BLaER1 (cell line): ENCODE measurements at regions not wholly inside any gene's neighbourhood (a gene's known extent, or its start where the extent isn't known, plus 50 kb on each side); places are given as distances from the start of the nearest gene placed in this dataset.

Experiments used
- H3K27ac ChIP-seq: shearing (Covaris generic); formaldehyde crosslinking; 2 replicates; pipeline ENCODE4 v1.8.1; 2022
- H3K27me3 ChIP-seq: shearing (Covaris generic); formaldehyde crosslinking; 2 replicates; pipeline ENCODE4 v1.8.1; 2022
- H3K36me3 ChIP-seq: shearing (Covaris generic); formaldehyde crosslinking; 2 replicates; pipeline ENCODE4 v1.8.1; 2022
- H3K4me1 ChIP-seq: shearing (Covaris generic); formaldehyde crosslinking; 2 replicates; pipeline ENCODE4 v1.8.1; 2022
- H3K4me2 ChIP-seq: shearing (Covaris generic); formaldehyde crosslinking; 2 replicates; pipeline ENCODE4 v1.8.1; 2022
- H3K4me3 ChIP-seq: shearing (Covaris generic); formaldehyde crosslinking; 2 replicates; pipeline ENCODE4 v1.8.1; 2022
- H3K9ac ChIP-seq: shearing (Covaris generic); formaldehyde crosslinking; 2 replicates; pipeline ENCODE4 v1.8.1; 2022
- H3K9me3 ChIP-seq: shearing (Covaris generic); formaldehyde crosslinking; 2 replicates; pipeline ENCODE4 v1.8.1; 2022
- H4K20me1 ChIP-seq: shearing (Covaris generic); formaldehyde crosslinking; 2 replicates; pipeline ENCODE4 v1.8.1; 2022
- Cebpa-rat ChIP-seq: shearing (Covaris generic); IDR thresholded peaks from 2 replicates; pipeline ENCODE4 v1.8.1; 2022

- no peak overlapping the region for H3K9ac ChIP-seq
- no peak overlapping the region for H3K4me3 ChIP-seq
- peak overlapping the region; percentile 52 for H3K4me2 ChIP-seq
- H4K20me1 ChIP-seq = no peaks in the 10 kb centered on the region
- peaks cover 16% of the 10 kb centered on the region for H3K9me3 ChIP-seq
- no peaks in the 10 kb centered on the region for H3K27me3 ChIP-seq
- peaks cover 64% of the 10 kb centered on the region for H3K4me1 ChIP-seq
- no peak for TF ChIP-seq Cebpa-rat
- H3K27ac ChIP-seq = no peak overlapping the region
- no peaks in the 10 kb centered on the region for H3K36me3 ChIP-seq
Measured at GRCh38 chr1:57982852-57983251, 559.0 kb upstream of the DAB1 start.

DNA sequence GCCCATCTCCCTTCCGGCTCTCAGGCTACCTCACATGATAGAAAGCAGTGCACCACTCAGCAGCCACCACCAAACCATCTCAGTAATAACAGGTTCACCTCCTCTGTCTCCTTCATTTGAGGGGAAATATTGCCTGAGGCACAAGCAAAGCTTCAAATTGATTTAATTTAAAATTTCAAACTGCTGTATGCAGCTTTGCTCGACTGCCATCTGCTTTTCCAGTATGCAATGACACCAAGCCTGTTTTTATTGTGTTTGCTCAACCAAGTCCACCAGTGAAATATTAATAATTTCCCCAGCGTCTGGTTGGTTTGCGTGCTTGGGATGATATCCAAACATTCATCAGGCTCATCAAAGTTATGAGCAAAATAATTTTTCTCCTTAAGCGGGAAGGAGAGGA lies 552.4 kb upstream of the DAB1 start:
- no peaks in the 10 kb centered on the region for H3K4me1 ChIP-seq
- H3K27me3 ChIP-seq = no peaks in the 10 kb centered on the region
- no peak overlapping the region for H3K9ac ChIP-seq
- H3K27ac ChIP-seq = no peak overlapping the region
- H3K9me3 ChIP-seq = peaks cover 29% of the 10 kb centered on the region
- H3K4me2 ChIP-seq = no peak overlapping the region
- no peak overlapping the region for H3K4me3 ChIP-seq
- H4K20me1 ChIP-seq = no peaks in the 10 kb centered on the region
- no peaks in the 10 kb centered on the region for H3K36me3 ChIP-seq
- no peak for TF ChIP-seq Cebpa-rat

DNA sequence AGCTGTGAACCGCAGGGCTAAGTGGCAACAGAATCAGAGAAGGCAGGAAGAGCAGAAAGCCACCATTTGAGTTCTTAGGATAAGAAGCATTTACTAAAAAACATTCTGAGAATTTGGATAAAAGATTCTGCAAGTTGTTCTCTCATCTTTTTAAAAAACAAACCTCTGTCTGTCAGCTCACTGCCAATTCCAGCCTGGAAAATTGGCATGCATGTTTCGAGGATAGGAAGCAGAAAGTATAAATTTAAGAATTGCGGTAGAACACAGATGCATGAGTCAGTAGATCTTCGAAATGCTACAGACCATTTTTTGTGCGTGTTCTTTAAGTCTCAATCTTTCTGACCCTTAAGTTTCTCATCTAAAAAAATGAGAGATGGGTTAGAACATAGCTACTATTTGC lies 544.5 kb upstream of the DAB1 start:
- H3K4me2 ChIP-seq = no peak overlapping the region
- H3K9ac ChIP-seq = no peak overlapping the region
- peaks cover 9% of the 10 kb centered on the region for H3K4me1 ChIP-seq
- H3K27me3 ChIP-seq = no peaks in the 10 kb centered on the region
- no peak for TF ChIP-seq Cebpa-rat
- H3K36me3 ChIP-seq = no peaks in the 10 kb centered on the region
- H3K4me3 ChIP-seq = no peak overlapping the region
- no peak overlapping the region for H3K27ac ChIP-seq
- peaks cover 3% of the 10 kb centered on the region; the same call in 1 of the 2 replicates for H3K9me3 ChIP-seq
- no peaks in the 10 kb centered on the region for H4K20me1 ChIP-seq

GRCh38 chr1:57966751-57967406 lies 543.0 kb upstream of the DAB1 start:
- Histone ChIP-seq H4K20me1 (no peaks in the 10 kb centered on the region), H3K27ac (no peak overlapping the region), H3K9me3 (no peaks in the 10 kb centered on the region), H3K36me3 (no peaks in the 10 kb centered on the region), H3K4me2 (no peak overlapping the region), H3K4me3 (no peak overlapping the region), H3K4me1 (peaks cover 11% of the 10 kb centered on the region), H3K9ac (no peak overlapping the region), H3K27me3 (no peaks in the 10 kb centered on the region)
- no peak for TF ChIP-seq Cebpa-rat

DNA sequence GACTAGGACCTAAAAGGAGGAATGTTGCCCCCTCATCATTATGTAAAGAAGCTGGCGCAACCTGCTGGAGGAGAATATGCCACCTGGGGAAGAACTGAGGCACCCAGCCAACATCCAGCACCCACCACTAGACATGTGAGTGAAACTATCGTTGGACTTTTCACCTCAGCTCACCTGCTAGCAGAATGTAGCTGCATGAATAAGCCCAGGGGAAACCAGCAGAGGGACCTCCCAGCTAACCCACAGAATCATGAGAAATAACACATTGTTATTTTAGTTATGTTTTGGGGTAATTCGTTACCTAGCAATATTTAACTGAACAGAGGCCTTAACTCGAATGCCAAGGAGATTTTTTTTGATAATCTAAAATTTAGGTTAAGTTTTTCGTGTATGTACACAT lies 542.5 kb upstream of the DAB1 start:
- TF ChIP-seq Cebpa-rat = no peak
- H4K20me1 ChIP-seq = no peaks in the 10 kb centered on the region
- H3K27me3 ChIP-seq = no peaks in the 10 kb centered on the region
- H3K4me3 ChIP-seq = no peak overlapping the region
- no peak overlapping the region for H3K4me2 ChIP-seq
- peaks cover 11% of the 10 kb centered on the region for H3K4me1 ChIP-seq
- H3K27ac ChIP-seq = no peak overlapping the region
- H3K36me3 ChIP-seq = no peaks in the 10 kb centered on the region
- H3K9ac ChIP-seq = no peak overlapping the region
- no peaks in the 10 kb centered on the region for H3K9me3 ChIP-seq

DNA sequence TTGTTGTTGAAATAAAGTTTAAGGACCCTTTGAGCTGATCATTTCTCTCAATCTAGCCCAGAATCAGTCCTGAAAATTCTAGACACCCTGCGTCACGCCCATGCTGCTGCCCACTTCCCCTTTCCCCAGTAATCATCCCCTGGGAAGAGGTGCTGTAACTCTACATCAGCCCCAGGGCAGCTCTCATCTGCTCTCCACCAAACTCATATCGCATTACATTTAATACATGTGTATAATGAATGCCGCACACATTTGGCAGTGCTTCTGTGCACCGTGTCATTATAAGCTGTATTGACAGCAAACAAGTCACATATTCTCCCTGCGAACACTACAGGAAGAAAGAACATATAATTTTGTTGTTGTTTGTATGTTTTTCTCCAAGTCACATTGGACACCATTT lies 539.7 kb upstream of the DAB1 start:
- no peak for TF ChIP-seq Cebpa-rat
- peak overlapping the region; percentile 31 for H3K4me2 ChIP-seq

GRCh38 chr1:57959531-57960241 lies 535.8 kb upstream of the DAB1 start:
- peaks cover 19% of the 10 kb centered on the region for H3K4me1 ChIP-seq

More for the DNA sequence above, 539.7 kb upstream of the DAB1 start:
- Histone ChIP-seq H3K9me3 (no peaks in the 10 kb centered on the region), H3K9ac (no peak overlapping the region), H3K4me3 (no peak overlapping the region), H3K27me3 (no peaks in the 10 kb centered on the region), H3K27ac (no peak overlapping the region), H3K36me3 (no peaks in the 10 kb centered on the region), H4K20me1 (no peaks in the 10 kb centered on the region), H3K4me1 (peaks cover 11% of the 10 kb centered on the region)

DNA sequence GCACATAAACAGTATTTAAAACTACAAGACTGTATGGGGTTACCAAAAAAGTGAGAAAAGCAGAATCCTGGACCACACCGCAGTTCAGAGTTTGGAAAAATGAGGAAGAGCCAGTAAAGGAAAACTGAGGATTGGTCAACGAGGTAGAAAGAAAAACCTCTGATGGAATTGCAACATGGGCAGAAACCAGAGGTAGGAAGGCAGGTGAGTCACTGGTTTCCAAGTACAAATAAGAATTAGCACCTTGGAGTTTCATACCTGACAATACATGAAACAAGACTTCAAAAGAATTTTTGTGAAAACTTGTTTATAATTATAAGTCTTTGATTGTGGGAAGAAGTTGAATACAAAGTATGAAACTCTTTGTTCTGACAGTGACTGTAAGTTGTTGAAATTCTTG lies 533.7 kb upstream of the DAB1 start:
- peaks cover 10% of the 10 kb centered on the region for H3K4me1 ChIP-seq
- no peak for TF ChIP-seq Cebpa-rat
- H3K4me3 ChIP-seq = no peak overlapping the region
- H3K4me2 ChIP-seq = no peak overlapping the region
- no peak overlapping the region for H3K27ac ChIP-seq
- no peaks in the 10 kb centered on the region for H3K36me3 ChIP-seq
- no peaks in the 10 kb centered on the region for H3K9me3 ChIP-seq
- H3K27me3 ChIP-seq = no peaks in the 10 kb centered on the region
- no peak overlapping the region for H3K9ac ChIP-seq
- H4K20me1 ChIP-seq = no peaks in the 10 kb centered on the region

More at GRCh38 chr1:57959531-57960241, 535.8 kb upstream of the DAB1 start:
- no peaks in the 10 kb centered on the region for H3K27me3 ChIP-seq
- no peak overlapping the region for H3K27ac ChIP-seq
- TF ChIP-seq Cebpa-rat = no peak
- H3K9me3 ChIP-seq = no peaks in the 10 kb centered on the region
- H3K9ac ChIP-seq = no peak overlapping the region
- H4K20me1 ChIP-seq = no peaks in the 10 kb centered on the region
- H3K36me3 ChIP-seq = no peaks in the 10 kb centered on the region
- H3K4me2 ChIP-seq = no peak overlapping the region
- H3K4me3 ChIP-seq = no peak overlapping the region

- Histone ChIP-seq H3K4me1 (peaks cover 10% of the 10 kb centered on the region), H3K4me2 (no peak overlapping the region), H3K27me3 (no peaks in the 10 kb centered on the region), H3K9me3 (no peaks in the 10 kb centered on the region), H3K4me3 (no peak overlapping the region), H3K9ac (no peak overlapping the region), H4K20me1 (no peaks in the 10 kb centered on the region), H3K36me3 (no peaks in the 10 kb centered on the region), H3K27ac (no peak overlapping the region)
- no peak for TF ChIP-seq Cebpa-rat
Measured at GRCh38 chr1:57951390-57951789, 527.5 kb upstream of the DAB1 start.

GRCh38 chr1:57949168-57949567 lies 525.3 kb upstream of the DAB1 start:
- H3K36me3 ChIP-seq = no peaks in the 10 kb centered on the region
- H3K4me3 ChIP-seq = no peak overlapping the region
- H3K9ac ChIP-seq = no peak overlapping the region
- H3K9me3 ChIP-seq = peaks cover 2% of the 10 kb centered on the region; the same call in 1 of the 2 replicates
- no peak for TF ChIP-seq Cebpa-rat
- no peaks in the 10 kb centered on the region for H3K4me1 ChIP-seq
- no peaks in the 10 kb centered on the region for H4K20me1 ChIP-seq
- no peak overlapping the region for H3K27ac ChIP-seq
- no peaks in the 10 kb centered on the region for H3K27me3 ChIP-seq
- no peak overlapping the region for H3K4me2 ChIP-seq
